GM12875 (cell line): ENCODE measurements at regions not wholly inside any gene's neighbourhood (a gene's known extent, or its start where the extent isn't known, plus 50 kb on each side); places are given as distances from the start of the nearest gene placed in this dataset.

ENCODE experiments used
- H3K4me3 ChIP-seq: one replicate; pipeline ENCODE4 v1.5.1; 2011; ENCODE audit warnings: low read depth, low read length, control low read depth
- CTCF ChIP-seq: IDR thresholded peaks from 2 replicates; pipeline ENCODE4 v1.5.1; 2011; ENCODE audit warnings: low read depth, mild to moderate bottlenecking, control low read depth, inconsistent platforms, low read length, moderate library complexity, borderline replicate concordance; ENCODE audit not compliant: insufficient read depth

- no peak overlapping the region for H3K4me3 ChIP-seq
Observed at GRCh38 chr11:128095466-128095981, 491.8 kb downstream of the ETS1 start.

GRCh38 chr11:128093689-128094088, 493.7 kb downstream of the ETS1 start:
- no peak for TF ChIP-seq CTCF
- H3K4me3 ChIP-seq: no peak overlapping the region

More at GRCh38 chr11:128095466-128095981, 491.8 kb downstream of the ETS1 start:
- TF ChIP-seq CTCF: no peak

- TF ChIP-seq CTCF: no peak
- no peak overlapping the region for H3K4me3 ChIP-seq
Observed at GRCh38 chr11:128089962-128090361, 497.4 kb downstream of the ETS1 start.

GRCh38 chr11:128086794-128087193, 500.6 kb downstream of the ETS1 start:
- no peak overlapping the region for H3K4me3 ChIP-seq
- TF ChIP-seq CTCF: no peak

GRCh38 chr11:128085276-128085675, 502.1 kb downstream of the ETS1 start:
- H3K4me3 ChIP-seq: no peak overlapping the region
- TF ChIP-seq CTCF: no peak

- no peak overlapping the region for H3K4me3 ChIP-seq
- no peak for TF ChIP-seq CTCF
Observed at GRCh38 chr11:128082574-128082973, 504.8 kb downstream of the ETS1 start.

GRCh38 chr11:128069665-128070064, 517.7 kb downstream of the ETS1 start:
- TF ChIP-seq CTCF: no peak
- no peak overlapping the region for H3K4me3 ChIP-seq
